GM19452 (cell line): ENCODE measurements at regions not wholly inside any gene's neighbourhood (a gene's known extent, or its start where the extent isn't known, plus 50 kb on each side); places are given as distances from the start of the nearest gene placed in this dataset.

Experiments used
- ATAC-seq: cut with Tn5 transposase; IDR thresholded peaks from one replicate; pipeline ENCODE4 v1.9.1; 2021; ENCODE audit not compliant: unreplicated experiment

DNA sequence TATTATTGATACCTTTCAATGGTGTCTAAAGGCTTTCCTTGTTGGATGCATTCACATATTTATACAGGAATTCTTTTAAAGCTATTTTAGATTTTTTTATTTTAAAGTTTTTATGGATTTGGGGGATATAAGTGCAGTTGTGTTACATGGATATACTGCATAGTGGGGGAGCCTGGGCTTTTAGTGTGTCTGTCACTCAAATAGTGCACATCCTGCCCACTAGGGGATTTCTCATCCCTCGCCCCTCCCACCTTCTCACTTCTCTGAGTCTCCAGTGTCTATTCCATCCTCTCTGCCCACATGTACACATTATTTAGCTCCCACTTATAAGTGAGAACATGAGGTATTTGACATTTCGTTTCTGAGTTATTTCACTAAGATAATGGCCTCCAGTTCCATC, 154.0 kb upstream of the MKI67 start:
- ATAC-seq = no peak

DNA sequence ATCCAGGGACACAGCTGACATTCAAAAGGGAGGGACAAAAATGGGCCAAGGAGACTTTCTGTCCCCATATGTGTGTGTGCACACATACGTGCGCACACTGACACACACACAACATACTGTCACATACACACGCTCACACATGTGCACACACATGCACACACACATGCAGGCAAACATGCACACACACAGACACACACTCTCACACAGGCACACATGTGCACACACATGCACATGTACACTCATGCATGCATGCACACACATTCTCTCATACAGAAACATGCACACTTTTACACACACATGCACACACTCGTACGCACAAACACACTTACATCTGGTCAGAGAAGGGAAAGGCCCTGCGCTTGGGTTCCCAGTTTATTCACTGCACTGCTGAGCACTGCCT, 155.1 kb upstream of the MKI67 start:
- ATAC-seq = no peak

DNA sequence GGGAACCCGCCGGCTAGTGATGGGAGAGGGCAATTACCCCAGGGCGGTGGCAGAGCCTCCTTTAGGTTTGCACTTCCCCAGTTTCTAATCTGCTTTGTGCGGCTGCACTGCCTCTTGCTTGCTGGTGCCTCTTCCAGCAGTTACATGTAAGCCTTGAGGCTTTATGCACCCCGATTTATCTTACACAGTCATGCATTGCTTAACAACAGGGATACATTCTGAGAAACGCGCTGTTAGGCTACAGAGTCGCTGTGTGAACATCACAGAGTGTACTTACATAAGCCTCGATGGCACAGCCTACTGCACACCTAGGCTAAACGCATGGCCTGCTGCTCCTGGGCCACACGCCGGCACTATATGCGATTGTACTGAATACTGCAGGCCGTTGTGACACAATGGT, 155.6 kb upstream of the MKI67 start:
- ATAC-seq = no peak

DNA sequence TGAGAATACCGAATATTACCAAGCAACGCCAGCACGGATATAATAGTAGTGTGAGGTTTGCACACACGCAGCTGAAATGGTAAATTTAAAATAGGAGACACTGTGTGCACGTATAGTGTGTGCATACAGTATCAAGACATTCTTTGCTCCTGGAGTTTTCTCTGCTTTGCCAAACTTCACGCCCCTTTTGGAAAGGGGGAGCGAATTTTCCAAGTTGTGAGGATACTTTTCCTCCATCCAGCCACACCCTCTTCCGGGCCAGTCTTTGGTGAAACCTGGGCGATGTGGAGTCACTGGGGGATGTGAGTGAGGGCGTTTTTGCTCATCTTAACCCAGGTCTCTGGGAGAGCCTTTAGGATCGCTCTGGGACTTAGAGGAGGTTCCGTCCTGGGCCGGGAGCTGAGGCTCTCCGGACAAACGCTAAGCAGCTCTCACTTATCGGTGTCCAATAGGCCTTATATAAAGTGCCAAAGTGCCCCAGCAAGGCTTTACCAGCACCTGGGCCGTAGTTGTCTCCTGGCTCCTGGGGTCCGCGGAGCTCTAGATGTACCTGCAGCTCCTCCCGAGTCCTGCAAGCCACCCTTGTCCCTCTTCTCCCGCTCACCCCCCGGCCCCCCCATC, 160.0 kb upstream of the MKI67 start:
- no peak for ATAC-seq

DNA sequence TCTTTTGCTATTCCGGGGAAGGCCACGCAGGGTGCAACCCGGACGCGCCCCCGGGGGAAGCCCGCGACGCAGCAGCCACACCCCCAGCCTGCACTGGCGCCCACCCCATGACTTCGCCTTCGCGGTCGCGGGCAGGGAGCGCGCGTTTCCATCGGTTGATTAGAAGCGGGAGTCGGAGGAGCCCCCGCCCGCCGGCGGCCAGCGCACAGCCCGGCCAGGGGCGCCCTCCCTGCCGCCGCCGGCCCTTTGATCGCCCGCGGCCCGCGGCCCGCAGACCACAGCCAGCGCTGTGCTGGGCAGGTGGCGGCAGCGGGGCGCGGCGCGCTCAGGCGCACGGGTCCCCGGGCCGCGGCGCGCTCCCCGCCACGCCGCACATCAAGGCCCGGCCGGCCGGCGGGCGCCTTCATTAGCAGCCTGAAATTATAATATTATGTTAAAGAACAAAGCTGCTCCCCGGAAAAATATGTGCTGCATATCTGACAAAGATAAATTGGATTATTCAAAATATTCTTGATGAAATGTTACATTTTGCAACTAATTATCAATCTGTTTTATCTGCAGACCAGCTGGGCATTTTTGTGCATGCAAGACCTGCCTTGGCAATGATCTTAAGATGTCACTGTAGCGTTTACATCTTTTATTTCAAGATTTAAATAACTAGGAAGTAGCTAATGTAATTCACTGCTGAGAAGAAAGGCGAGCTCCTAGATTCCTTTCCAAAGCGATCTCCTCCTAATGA, 160.7 kb upstream of the MKI67 start:
- no peak for ATAC-seq

DNA sequence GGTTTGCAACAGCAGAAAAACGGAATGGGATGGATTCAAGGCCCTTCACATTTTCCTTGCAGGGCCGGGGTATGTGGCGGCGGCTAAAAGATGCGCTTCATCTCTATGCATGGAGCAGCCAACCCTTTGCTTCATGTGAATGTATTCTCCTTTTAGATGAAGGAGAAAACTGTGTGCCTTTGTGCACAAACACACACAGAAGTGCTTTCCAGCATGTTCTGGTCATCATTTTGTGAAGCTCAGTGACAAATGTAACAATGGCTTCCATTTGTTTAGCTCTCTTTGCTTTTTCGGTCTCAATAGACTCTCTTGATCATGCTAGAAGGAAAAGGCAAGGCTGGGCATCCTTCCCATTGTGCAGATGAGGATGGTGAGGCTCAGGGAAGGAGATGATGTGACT, 161.7 kb upstream of the MKI67 start:
- no peak for ATAC-seq

DNA sequence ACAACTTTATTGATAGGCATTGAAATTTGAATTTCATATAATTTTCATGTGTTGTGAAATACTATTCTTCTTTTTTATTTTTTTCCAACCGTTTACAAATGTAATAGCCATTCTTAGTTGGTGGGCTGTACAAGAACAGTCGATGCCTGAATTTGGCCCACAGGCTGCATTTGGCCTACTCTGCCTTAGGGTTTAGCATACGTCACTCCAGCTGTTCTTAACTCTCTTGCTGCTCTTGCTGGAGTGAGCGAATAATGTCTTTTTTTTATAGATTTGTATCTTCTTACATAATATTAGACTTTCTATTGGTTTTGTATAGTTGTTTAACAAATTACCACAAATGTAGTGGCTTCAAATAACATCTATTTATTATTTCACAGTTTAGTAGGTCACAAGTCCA, 163.4 kb upstream of the MKI67 start:
- no peak for ATAC-seq

DNA sequence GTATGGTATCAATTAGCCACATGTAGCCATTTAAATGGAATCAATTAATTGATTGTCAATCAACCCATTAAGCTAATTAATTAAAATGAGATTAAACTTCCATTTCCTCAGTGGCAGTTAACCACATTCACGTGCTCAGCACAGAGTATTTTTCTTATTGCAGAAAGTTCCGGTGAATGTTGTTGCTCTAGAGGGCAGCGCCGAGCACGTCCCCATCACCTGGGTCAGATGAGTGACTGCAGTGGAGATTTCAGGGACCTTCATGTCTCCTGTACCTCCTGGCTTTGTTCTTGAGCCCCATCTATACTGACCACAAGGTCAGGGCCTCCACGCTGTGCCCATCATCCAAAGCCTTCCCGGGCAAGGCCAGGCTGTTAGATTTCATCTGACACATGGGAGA, 168.8 kb upstream of the MKI67 start:
- ATAC-seq = no peak

DNA sequence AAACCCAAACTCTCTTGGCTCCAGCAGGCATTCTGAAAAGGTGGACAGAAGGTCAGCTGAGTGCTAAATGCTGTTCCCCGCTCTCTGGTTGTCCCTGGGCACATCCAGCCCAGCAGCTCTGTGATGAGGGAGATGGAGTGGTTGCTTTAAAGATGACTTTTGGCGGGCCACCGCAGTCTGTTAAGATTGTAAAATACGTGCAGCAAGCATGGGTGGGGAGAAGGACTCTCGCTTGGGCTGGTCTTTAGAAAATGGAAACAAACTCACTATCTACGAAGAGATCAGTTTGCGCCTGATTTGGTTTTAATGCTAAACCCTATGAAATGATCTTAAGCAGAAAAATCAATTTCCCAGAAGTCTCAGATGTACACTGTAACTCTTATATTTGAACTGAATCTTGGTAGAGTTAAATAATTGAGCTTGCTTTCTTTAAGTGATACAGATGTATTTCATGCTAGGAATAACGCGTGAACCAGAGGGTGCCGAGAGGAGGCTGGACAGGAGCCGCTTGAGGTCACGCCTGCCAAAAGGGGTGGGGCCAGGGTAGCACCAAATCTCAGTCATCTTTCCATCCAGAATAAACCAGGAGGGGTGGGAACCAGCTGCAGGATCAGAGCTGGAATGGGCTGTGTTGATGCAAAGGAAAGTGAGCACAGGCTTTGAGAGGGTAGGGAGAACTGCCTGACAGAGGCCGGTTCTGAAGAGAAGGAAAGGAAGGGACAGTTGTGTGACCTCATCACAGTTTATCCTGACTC, 170.2 kb upstream of the MKI67 start:
- no peak for ATAC-seq

DNA sequence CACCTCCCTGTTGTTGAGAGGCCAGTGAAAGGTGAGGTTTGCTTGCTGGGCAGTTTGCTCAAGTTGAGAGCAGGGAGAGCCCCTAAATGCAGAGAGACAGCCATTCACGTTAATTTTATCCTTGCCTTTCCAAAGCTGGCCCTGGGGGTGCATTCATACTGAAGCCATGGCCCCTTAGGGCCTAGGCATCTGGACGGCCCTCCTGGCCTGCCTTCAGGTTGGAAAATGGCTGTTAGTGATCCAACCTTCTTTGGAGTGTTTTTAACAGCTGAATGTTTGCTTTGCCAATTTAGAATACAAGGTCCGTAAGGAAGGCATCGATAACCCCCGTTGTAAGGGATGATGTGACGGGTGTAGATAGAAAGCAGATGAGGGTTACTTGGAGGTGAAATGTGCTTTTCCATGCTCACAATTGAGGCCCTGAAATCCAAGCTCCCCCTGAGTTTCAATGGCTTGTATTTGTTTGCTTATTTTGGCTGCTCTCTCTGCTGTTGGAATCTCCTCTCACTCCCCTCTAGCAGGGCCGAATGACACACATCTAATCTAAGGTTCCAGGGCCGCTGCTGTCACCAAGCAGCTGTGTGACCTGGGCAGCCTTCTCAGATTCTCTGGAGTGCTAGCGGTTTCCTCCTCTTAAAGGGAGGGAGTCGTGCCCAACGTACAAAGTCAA, 171.6 kb upstream of the MKI67 start:
- ATAC-seq = no peak

DNA sequence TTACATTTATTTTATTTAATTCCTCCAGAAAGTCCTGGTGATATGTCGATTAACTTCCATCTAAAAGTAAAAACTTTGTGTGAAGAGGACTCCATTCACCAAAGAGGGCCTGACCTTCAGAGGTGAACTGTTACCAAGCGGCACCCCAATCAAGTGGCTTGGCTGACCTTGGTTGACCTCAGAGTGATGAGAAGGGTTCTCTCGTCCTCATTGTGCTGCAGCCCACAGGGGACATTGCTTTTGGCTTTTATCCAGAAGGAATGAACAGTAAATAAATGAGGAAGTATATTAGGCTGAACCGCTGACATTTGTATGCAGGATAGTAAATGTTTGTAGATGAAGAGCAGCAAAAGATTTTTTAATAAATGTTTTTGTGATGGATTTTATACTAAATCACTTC, 172.4 kb upstream of the MKI67 start:
- no peak for ATAC-seq

DNA sequence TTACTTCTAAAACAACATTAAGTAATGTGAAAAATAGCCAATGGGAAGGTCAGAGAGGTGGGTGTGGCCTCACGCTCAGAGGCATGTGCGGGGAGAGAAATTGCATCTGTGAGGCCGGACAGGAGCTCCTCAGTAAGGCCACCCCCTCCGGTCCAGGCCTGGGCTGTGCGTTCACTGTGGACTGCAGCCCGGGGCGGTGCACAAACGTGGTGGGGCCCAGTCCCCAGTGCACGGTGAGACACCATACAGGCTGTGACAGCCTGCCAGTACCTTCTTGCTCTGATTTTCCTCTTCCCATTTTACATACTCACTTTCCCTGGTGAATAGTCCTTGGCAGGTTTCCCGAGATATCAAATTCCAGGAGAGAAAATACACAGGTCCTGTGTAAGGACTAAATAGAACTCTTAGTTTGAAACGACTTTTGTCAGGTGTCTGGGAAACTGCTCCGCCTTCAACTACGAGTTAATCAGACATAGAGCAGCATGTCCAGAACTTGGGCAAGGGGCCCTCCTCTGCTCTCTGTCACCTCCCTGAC, 174.1 kb upstream of the MKI67 start:
- ATAC-seq = no peak

DNA sequence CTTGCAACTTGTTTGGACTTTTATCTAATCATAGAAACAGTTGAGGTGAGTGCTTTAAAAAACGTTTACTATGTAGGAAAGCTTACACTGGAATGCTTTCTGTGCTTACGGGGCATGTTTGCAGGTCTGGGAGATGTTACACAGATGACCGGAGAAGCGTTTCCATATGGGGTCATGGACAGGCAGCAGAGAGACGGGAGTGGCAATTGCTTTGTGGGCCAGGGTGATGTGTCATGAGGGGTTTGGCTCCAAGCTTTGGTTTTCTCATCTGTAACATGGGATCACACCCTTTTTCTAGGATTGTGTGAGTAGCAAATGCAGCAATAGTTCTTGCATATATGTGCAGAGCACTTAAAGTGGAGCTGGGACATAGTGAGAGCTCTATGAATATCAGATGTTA, 174.8 kb upstream of the MKI67 start:
- no peak for ATAC-seq

DNA sequence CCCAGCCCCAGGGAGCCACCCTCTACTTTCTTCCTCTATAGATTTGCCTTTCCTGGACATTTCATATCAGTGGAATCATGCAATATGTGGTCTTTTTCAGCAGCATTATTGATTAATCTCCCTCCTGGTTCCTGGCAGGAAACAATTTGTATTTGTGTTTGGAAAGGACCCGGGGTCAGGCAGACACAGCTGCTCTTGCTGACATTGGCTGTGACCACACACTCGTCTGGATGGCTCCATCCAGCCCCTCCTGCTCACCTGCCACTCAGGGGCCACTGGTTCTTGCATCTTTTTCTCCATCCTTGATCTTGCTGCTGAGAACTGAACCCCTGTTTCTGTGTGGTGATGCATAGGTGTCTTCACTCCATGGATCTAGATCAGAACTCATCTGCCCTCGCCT, 176.6 kb upstream of the MKI67 start:
- no peak for ATAC-seq

DNA sequence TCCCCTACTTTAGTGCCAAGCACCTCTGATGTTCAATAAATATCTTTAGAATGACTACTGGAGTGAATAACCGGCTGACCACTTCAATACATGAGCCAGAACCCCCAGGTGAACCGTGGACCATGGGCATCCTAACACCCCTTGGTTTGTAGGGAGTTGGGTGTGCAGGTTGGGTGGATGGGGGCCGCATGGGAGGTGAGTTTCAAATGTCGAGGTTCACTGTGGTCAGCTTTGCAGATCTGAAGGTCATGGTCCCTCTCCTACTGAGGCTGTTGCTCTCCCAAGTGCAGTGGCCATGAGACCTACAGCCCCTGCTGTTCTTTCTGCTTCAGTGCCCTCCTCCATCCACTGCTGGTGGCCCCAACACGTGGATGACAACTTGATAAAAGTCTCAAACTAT, 178.0 kb upstream of the MKI67 start:
- no peak for ATAC-seq

DNA sequence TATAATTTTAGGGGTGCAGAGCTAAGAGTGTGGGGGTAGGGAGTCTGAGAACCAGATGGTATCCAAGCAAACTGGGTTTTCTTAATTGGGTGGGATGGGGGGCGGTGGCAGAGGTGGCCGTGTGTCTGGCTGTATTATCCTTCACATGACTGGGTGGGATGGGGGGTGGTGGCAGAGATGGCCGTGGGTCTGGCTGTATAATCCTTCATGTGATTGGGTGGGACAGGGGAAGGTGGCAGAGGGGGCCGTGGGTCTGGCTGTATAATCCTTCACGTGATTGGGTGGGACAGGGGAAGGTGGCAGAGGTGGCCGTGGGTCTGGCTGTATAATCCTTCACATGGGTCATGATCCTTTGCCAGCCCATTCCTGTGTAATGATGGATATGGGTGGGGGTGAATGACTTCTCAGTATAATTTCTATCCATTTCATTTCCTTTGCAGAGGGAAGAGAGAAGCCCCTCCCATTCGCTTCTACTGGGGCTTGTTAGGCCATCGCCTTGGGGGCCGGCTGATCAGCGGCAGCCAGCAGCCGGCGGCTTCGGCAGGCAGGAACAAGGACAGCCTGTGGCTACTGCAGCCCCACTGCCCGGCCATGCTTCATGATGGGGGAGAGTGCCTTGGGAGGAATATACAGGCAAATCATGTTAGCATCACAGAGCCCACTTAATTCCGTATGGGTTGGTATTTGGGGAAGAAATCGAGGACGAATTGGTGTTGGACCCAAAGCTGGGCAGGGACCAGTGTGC, 179.6 kb upstream of the MKI67 start:
- no peak for ATAC-seq

DNA sequence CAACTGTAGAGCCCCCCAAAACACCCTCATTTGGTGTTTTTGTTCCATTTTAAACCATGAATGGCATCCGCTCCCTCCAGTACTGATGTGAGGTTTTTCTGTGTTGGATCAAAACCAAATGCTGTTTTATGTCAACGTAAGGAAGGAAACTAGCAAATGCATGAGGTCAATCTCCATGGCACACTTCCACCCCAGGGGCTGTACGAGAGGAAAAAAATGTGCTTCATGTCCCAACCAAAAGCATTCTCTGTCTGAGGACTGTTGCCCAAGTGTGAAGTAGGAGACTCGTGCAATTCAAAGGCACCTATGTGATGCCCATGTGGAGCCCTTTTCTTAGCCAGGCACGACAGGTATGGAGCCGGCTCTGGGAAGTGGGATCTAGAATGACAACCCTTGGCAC, 180.3 kb upstream of the MKI67 start:
- no peak for ATAC-seq

DNA sequence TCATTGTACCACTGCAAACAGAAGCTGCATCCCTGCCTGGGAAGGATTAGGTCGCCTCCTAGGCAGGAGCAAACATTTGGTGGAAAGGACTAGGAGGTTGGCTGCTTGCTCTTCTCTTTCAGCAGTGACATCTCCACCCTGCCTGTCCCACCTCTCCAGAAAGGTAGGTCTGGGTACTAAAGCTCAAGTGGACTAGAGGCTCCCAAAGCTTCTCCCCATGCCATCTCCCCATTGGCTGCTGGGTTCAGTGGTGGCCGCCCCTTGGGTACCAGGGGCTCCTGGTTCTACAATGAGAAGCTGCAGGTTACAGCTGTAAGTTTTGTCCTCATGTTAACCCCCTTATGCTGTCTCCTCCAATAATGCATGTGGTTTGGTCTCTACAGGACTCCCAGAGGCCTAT, 180.7 kb upstream of the MKI67 start:
- no peak for ATAC-seq

DNA sequence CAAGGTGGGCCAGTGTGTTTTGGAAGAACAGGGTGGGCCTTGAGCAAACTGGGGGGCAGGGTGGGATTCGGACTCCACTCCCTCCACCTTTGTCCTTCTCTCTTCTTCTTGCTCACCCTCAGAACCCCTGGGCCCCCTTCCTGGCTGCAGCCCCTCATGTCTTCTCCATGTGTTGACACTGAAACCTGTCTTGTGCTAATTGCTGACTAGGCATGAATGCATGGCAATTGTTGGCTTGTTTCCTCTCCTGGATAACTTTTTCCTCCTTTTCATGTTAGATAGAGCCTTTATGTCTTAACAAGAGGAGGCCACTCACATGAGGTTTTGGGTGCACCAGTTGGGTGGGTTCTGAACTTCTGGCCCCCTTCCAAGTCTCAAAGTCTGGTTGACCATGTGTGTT, 181.6 kb upstream of the MKI67 start:
- ATAC-seq = no peak

DNA sequence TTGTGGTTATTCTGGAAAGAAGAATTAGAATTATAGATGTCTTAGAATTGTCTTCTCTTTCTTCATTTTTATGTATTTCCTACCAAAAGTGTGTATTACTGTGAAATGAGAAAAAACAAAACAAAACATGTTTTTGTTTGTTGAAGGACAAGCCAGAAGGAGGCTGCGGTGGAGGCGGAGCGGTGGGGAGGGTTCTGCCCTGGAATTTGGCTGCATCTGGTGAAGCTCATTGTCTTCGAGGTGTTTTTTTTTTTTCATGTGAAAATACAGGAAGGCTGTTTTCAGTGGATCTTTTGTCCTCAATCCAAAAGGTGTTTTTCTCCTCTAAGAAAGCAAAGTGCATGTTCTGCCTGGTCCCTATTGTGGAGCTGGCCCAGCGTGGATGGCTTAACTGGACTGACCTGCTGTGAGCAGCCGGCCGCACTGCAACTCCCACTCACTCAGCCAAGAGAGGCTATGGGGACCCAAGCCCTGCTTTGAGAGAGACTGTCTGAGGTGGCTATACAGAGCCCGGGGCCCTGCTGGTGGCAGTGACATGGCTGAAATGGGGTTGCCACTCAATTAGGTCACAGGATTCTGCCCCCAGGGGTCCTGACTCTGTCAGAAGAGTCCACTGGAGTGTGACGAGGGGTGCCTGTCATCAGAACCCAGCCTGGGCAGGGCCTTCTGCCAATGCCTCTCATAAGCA, 184.9 kb upstream of the MKI67 start:
- no peak for ATAC-seq
